Mesodermal cell (in vitro differentiated cells): ENCODE measurements at regions not wholly inside any gene's neighbourhood (a gene's known extent, or its start where the extent isn't known, plus 50 kb on each side); places are given as distances from the start of the nearest gene placed in this dataset.

Source experiments
- H3K27ac ChIP-seq: 2 replicates; pipeline ENCODE4 v1.7.0; 2013; ENCODE audit warnings: mild to moderate bottlenecking, low read depth, low read length, moderate library complexity; ENCODE audit not compliant: severe bottlenecking
- H3K36me3 ChIP-seq: 2 replicates; pipeline ENCODE4 v1.7.1; 2013; ENCODE audit warnings: mild to moderate bottlenecking, low read length, moderate library complexity; ENCODE audit not compliant: control insufficient read depth, insufficient read depth
- H3K4me1 ChIP-seq: one replicate; pipeline ENCODE4 v1.7.1; 2013; ENCODE audit warnings: mild to moderate bottlenecking, low read length; ENCODE audit not compliant: insufficient read depth, control insufficient read depth, poor library complexity, severe bottlenecking
- H3K4me3 ChIP-seq: 2 replicates; pipeline ENCODE4 v1.7.0; 2013; ENCODE audit warnings: low read length, control low read depth, mild to moderate bottlenecking; ENCODE audit not compliant: insufficient read depth, poor library complexity, severe bottlenecking; ENCODE audit errors: extremely low read depth
- H3K9me3 ChIP-seq: 2 replicates; pipeline ENCODE4 v1.7.1; 2013; ENCODE audit warnings: mild to moderate bottlenecking, low read length, moderate library complexity; ENCODE audit not compliant: control insufficient read depth
- WGBS, 2 experiments: methylation state at CpG; one replicate each; pipeline ENCODE4 v1.1.5; 2013; ENCODE audit warnings: missing lambda C conversion rate in 2 of 2; ENCODE audit not compliant: insufficient coverage in 2 of 2; 5-methylcytosine and 5-hydroxymethylcytosine counted together

DNA sequence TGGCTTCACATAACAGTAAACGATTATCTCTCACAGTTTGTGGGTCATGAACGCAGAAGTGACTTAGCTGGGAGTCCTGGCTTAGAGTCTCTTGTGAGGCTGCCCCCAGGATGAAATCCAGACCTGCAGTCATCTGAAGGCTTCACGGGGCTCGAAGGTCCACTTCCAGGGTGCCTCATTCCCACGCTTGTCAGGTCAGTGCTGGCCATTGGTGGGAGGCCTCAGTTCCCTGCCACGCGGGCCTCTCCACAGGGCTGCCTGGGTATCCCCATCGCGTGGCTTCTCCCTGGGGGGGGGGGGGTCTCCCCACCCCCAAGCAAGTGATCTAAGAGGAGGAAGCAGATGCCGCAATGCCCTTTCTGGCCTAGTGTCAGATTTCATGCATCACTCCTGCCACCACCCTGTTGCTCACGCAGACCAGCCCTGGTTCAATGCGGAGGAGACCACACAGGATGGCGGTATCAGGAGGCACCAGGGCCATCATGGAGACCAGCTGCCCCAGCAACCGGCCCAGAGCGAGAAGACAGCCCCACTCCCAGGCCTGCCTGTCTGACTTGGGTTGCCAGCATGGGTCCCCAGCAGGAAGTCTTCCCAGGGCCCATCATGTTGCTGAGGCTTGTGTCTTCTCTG, 77.3 kb upstream of the CDH5 start:
- Histone ChIP-seq H3K4me1 (no peaks in the 10 kb centered on the region), H3K36me3 (no peaks in the 10 kb centered on the region), H3K9me3 (no peaks in the 10 kb centered on the region), H3K4me3 (no peak overlapping the region), H3K27ac (no peak overlapping the region)
- WGBS, 2 experiments: 93 to 97% methylated on average over 12 to 13 of the region's 15 CpGs

DNA sequence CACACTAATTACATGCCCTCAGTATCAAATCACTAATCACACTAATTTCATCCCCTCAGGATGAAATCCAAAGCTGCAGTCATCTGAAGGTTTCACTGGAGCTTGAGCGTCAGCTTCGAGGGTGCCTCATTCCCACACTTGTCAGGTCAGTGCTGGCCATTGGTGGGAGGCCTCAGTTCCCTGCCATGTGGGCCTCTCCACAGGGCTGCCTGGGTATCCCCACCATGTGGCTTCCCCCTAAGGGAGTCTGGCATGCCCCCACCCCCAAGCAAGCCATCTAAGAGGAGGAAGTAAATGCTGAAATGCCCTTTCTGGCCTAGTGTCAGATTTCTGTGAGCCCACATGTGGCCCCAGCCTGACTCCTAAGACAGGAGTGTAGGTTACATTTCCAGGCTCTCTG, 78.6 kb upstream of the CDH5 start:
- no peak overlapping the region for H3K27ac ChIP-seq
- H3K36me3 ChIP-seq: no peaks in the 10 kb centered on the region
- 83 to 100% methylated on average over 2 of the region's 2 CpGs for WGBS, 2 experiments
- no peak overlapping the region for H3K4me3 ChIP-seq
- H3K9me3 ChIP-seq: no peaks in the 10 kb centered on the region
- no peaks in the 10 kb centered on the region for H3K4me1 ChIP-seq

DNA sequence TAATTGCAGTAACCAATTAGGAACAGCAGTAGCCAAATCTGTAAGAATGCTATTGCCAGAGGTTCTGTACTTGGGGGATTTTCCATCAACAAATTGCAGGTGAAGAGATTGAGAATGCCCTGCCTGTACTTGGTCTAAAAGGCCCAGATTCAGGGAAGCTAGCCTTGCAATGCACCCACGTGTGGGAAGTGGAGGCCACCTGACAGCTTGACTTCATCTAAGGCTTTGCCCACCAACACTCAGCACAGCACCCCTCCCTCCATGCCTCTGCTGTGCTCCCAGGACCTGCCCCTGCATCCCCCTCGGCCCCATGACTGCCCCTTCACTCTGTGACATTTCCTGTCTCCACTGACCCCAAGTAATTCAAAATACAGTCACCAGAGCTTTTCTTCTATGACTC, 79.1 kb upstream of the CDH5 start:
- Histone ChIP-seq H3K4me1 (no peaks in the 10 kb centered on the region), H3K27ac (no peak overlapping the region), H3K4me3 (no peak overlapping the region), H3K9me3 (no peaks in the 10 kb centered on the region), H3K36me3 (no peaks in the 10 kb centered on the region)
- WGBS, 2 experiments: 73 to 90% methylated on average over 2 of the region's 2 CpGs

GRCh38 chr16:66286527-66286926, 80.0 kb upstream of the CDH5 start:
- H3K4me1 ChIP-seq: no peaks in the 10 kb centered on the region
- H3K4me3 ChIP-seq: no peak overlapping the region
- no peak overlapping the region for H3K27ac ChIP-seq
- no peaks in the 10 kb centered on the region for H3K9me3 ChIP-seq
- WGBS, 2 experiments: 93 to 95% methylated on average over 7 to 9 of the region's 9 CpGs
- H3K36me3 ChIP-seq: no peaks in the 10 kb centered on the region

DNA sequence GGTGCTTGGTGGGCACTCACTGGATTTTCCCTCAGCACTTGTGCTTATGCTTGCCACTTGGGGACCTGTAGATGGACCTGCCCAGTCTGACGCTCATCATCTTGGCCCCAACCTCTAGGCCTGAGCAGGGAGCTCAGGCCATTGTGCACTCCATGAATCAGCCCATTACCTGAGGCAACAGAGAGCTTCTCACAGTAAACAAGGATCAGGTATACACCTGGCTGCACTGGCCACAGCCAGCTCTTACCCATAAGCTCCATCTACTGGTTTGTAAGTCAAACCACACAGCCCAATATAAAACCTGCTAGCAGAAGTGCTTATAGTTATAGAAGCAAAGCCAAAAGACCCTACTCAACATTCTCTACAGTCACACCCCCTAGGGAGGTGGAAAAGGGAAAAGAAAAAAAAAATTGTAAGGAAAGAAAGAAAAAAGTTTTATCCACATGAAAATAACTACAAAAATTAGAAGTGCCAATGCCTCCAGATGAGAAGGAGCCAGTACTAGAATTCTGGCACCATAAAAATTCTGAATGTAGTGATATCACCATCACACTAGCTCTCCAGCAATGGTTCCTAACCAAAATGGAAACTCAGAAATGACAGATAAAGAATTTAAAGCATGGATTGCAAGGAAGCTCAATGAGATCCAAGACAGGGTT, 87.8 kb upstream of the CDH5 start:
- Histone ChIP-seq H3K4me3 (no peak overlapping the region), H3K27ac (no peak overlapping the region)
- 100% methylated on average over 1 of the region's 1 CpG for WGBS, 2 experiments

GRCh38 chr16:66278111-66278531, 88.4 kb upstream of the CDH5 start:
- Histone ChIP-seq H3K4me1 (no peaks in the 10 kb centered on the region), H3K36me3 (no peaks in the 10 kb centered on the region), H3K9me3 (no peaks in the 10 kb centered on the region), H3K4me3 (no peak overlapping the region), H3K27ac (no peak overlapping the region)
- WGBS, 2 experiments: 91 to 93% methylated on average over 2 of the region's 2 CpGs

More for the DNA sequence above, 87.8 kb upstream of the CDH5 start:
- no peaks in the 10 kb centered on the region for H3K4me1 ChIP-seq
- no peaks in the 10 kb centered on the region for H3K9me3 ChIP-seq
- no peaks in the 10 kb centered on the region for H3K36me3 ChIP-seq

DNA sequence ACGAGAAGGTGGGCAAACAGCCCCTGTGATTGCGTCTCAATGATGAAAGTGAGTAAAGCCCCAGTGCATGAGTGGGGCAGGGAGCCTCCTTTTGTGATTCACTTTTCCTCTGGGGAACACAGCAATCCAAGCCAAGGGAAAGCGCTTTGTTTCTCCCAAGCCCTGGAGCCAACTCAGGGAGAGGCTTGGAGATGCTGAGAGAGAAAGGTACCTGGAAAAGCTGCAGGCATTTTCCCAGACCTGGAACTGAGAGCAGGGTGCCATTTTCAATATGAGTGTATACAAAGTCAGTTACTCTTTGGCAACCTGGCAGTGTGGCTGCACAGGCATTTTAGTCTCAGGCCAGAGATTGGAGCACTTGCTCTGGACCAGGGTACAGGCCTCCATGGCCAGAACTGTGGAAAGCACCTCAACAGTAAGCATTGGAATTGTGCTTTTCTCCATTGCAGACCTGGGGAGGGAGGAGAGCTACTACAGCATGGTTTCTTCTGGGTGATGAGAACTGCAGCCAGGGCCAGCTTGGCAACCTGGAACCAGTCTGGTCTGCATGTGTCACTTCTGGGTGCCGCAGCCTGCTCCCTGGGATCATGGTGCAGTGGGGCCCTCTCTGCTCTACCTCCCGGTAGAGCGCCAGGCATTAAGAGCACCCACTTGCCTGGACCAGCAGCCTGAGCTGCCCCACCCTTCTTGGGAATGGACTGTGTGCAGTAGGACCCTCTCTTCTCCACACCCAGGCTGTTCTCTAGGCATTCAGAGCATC, 89.0 kb upstream of the CDH5 start:
- WGBS, 2 experiments: 90% methylated on average over 4 to 6 of the region's 6 CpGs
- no peak overlapping the region for H3K27ac ChIP-seq
- no peaks in the 10 kb centered on the region for H3K9me3 ChIP-seq
- no peak overlapping the region for H3K4me3 ChIP-seq
- H3K36me3 ChIP-seq: no peaks in the 10 kb centered on the region
- no peaks in the 10 kb centered on the region for H3K4me1 ChIP-seq

GRCh38 chr16:66275775-66276428, 90.6 kb upstream of the CDH5 start:
- Histone ChIP-seq H3K36me3 (no peaks in the 10 kb centered on the region), H3K4me1 (no peaks in the 10 kb centered on the region), H3K9me3 (no peaks in the 10 kb centered on the region), H3K4me3 (no peak overlapping the region), H3K27ac (no peak overlapping the region)
- WGBS, 2 experiments: 17 to 26% methylated on average over 3 to 5 of the region's 6 CpGs

GRCh38 chr16:66274335-66275110, 92.0 kb upstream of the CDH5 start:
- Histone ChIP-seq H3K4me1 (no peaks in the 10 kb centered on the region), H3K9me3 (no peaks in the 10 kb centered on the region), H3K36me3 (no peaks in the 10 kb centered on the region), H3K27ac (no peak overlapping the region), H3K4me3 (no peak overlapping the region)
- WGBS, 2 experiments: 81 to 97% methylated on average over 6 to 8 of the region's 9 CpGs

- 92 to 95% methylated on average over 6 to 8 of the region's 8 CpGs for WGBS, 2 experiments
- Histone ChIP-seq H3K9me3 (no peaks in the 10 kb centered on the region), H3K4me3 (no peak overlapping the region), H3K27ac (no peak overlapping the region), H3K4me1 (no peaks in the 10 kb centered on the region), H3K36me3 (no peaks in the 10 kb centered on the region)
These were observed 92.7 kb upstream of the CDH5 start for GRCh38 chr16:66273644-66274334.
